C4-2B (cell line): ENCODE measurements at regions not wholly inside any gene's neighbourhood (a gene's known extent, or its start where the extent isn't known, plus 50 kb on each side); places are given as distances from the start of the nearest gene placed in this dataset.

Experiments used
- H3K27ac ChIP-seq: fragments of 450-650 bp; 2 replicates; pipeline ENCODE4 v1.5.1; 2017
- ZFX ChIP-seq: fragments of 450-650 bp; IDR thresholded peaks from 2 replicates; pipeline ENCODE4 v1.6.1; 2017
- TF ChIP-seq, protein P1 (sequence below): fragments of 450-650 bp; conservative IDR thresholded peaks from 2 replicates; pipeline ENCODE4 v1.5.1; 2017; ENCODE audit warnings: mild to moderate bottlenecking

DNA sequence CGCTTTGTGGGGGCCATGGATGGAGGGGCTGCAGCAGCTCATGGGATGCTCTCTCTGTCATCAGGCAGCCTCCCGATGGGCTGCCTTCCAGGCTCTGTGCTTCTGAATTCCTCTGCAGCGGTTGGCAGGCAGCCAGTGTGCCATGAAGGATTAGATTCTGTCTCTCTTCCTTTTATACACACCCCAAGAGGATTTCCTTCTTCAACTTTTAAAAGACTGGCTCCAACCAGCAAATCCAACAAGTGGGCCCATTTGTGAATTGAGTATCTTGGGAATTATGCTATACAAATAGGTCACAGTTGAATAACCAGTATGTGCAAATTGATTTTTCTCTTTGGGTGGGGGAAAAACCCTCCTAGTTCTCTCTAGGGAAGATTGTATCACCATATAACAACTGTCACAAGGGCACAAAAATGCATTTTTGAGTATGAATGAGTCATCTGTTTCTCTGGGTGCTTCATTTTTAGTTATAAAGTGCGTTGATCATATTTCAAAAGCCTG lies 96.8 kb upstream of the FAT1 start:
- H3K27ac ChIP-seq = no peak overlapping the region
- TF ChIP-seq, protein P1, sequence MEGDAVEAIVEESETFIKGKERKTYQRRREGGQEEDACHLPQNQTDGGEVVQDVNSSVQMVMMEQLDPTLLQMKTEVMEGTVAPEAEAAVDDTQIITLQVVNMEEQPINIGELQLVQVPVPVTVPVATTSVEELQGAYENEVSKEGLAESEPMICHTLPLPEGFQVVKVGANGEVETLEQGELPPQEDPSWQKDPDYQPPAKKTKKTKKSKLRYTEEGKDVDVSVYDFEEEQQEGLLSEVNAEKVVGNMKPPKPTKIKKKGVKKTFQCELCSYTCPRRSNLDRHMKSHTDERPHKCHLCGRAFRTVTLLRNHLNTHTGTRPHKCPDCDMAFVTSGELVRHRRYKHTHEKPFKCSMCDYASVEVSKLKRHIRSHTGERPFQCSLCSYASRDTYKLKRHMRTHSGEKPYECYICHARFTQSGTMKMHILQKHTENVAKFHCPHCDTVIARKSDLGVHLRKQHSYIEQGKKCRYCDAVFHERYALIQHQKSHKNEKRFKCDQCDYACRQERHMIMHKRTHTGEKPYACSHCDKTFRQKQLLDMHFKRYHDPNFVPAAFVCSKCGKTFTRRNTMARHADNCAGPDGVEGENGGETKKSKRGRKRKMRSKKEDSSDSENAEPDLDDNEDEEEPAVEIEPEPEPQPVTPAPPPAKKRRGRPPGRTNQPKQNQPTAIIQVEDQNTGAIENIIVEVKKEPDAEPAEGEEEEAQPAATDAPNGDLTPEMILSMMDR = no peak
- TF ChIP-seq ZFX = no peak

DNA sequence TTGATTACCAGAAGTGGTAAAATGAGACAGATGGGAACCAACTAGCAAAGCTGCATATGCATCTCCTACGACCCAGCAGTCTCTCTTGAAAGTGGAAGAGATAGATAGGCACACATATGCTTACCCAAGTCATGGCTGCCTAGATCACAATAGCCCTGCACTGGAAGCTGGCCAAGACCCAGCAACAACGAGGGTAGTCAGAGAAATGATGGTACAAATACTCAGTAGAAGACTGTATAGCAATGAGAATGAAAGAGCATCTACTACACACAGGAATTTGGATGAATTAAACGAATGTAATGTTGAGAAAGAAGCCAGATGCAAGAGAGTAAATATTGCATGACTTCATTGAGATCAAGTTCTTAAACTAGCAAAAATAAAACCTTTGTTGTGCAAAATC lies 100.3 kb upstream of the FAT1 start:
- TF ChIP-seq, protein P1 = no peak
- TF ChIP-seq ZFX = no peak
- H3K27ac ChIP-seq = no peak overlapping the region

GRCh38 chr4:186825069-186825468 lies 101.4 kb upstream of the FAT1 start:
- no peak overlapping the region for H3K27ac ChIP-seq
- TF ChIP-seq, protein P1 = no peak
- TF ChIP-seq ZFX = no peak

DNA sequence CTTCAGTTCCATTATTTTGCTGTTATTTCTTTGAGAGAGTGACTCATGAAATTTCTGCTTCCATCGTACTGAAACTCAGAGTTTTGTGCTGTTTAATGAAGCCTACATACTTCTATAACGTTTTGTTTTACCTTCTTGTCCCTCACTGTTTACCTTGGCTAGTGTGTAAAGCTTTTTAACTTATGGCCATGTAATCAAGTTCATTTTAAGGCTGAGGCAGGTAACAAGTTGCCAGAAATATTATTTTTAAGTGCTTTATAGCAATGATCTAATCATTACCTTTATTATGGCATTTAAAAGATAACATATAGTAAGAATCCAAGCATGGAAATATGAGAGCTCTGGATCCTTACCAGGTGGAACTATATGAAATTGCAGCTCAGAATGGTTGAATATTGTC lies 102.3 kb upstream of the FAT1 start:
- TF ChIP-seq ZFX = no peak
- TF ChIP-seq, protein P1 = no peak
- H3K27ac ChIP-seq = no peak overlapping the region

GRCh38 chr4:186826846-186827533 lies 103.3 kb upstream of the FAT1 start:
- H3K27ac ChIP-seq = no peak overlapping the region; the same call in 1 of the 2 replicates
- TF ChIP-seq, protein P1 = no peak
- no peak for TF ChIP-seq ZFX

DNA sequence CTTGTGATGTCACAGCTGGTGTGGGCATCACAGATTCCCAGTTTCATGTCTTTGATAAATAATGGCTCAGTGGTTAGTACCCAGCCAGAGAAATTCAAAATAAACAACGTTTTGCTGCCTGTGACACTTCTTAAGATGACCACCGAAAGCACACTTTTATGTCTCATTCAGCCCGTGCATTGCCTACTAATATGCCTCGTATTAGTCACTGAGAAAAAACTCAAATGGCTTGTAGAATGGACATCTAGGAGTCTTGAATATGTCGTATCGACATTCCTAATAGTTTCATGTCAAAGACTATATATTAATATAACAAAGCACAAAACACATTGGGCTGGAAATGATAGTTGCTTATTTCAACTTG lies 103.9 kb upstream of the FAT1 start:
- TF ChIP-seq ZFX = no peak
- TF ChIP-seq, protein P1 = no peak

GRCh38 chr4:186829097-186829496 lies 105.4 kb upstream of the FAT1 start:
- TF ChIP-seq, protein P1 = no peak
- H3K27ac ChIP-seq = no peak overlapping the region

More for the DNA sequence above, 103.9 kb upstream of the FAT1 start:
- H3K27ac ChIP-seq = no peak overlapping the region
